Femur (tissue), 1 donor: ENCODE measurements at regions not wholly inside any gene's neighbourhood (a gene's known extent, or its start where the extent isn't known, plus 50 kb on each side); places are given as distances from the start of the nearest gene placed in this dataset.

Experiments used
- DNase-seq: peaks from one replicate; pipeline ENCODE4 v3.0.0-alpha.2; 2017

- DNase-seq = no peak
Observed at GRCh38 chr1:240667351-240667750, 55.4 kb upstream of the GREM2 start.

- no peak for DNase-seq
Observed at GRCh38 chr1:240666568-240667198, 54.7 kb upstream of the GREM2 start.

GRCh38 chr1:240663169-240663879 is 51.4 kb upstream of the GREM2 start:
- DNase-seq = no peak
